ENCODE measurements at regions not wholly inside any gene's neighbourhood (a gene's known extent, or its start where the extent isn't known, plus 50 kb on each side); places are given as distances from the start of the nearest gene placed in this dataset.
"Not testable (repeated sequence)": the region's sequence is repeated elsewhere in the genome, so short reads cannot be mapped to it uniquely, and the experiment has no call there.

- no peak for DNase-seq (ENCODE audit: low read depth)
These were observed 96.1 kb upstream of the MAN1A1 start for GRCh38 chr6:119445666-119446065.

- no peak for DNase-seq (ENCODE audit: low read depth)
These were observed 95.3 kb upstream of the MAN1A1 start for GRCh38 chr6:119444642-119445557.

- DNase-seq (ENCODE audit: low read depth): no peak
These were observed 94.6 kb upstream of the MAN1A1 start for GRCh38 chr6:119443993-119444641.

DNA sequence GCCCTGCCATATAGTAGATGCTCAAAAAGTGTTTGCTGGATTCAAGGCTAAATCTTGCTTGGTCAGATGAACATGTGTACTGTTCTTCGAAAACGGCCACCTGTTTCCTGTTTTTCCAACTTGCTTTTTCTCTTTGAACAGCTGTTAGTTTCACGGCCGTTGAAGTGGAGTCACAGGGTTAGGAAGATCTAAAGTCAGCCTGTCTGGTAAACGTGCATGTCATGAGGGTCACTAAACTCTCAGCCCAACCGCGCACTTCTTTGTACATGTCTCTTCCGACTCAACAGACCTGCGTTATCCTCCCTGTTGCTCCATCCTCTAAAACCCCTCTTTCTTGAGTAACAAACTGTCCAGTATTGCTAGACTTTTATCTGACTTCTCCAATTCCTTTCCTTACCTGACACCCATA is 93.2 kb upstream of the MAN1A1 start:
- DNase-seq (ENCODE audit: low read depth): no peak

GRCh38 chr6:119440953-119441352 is 91.4 kb upstream of the MAN1A1 start:
- no peak for DNase-seq (ENCODE audit: low read depth)

DNA sequence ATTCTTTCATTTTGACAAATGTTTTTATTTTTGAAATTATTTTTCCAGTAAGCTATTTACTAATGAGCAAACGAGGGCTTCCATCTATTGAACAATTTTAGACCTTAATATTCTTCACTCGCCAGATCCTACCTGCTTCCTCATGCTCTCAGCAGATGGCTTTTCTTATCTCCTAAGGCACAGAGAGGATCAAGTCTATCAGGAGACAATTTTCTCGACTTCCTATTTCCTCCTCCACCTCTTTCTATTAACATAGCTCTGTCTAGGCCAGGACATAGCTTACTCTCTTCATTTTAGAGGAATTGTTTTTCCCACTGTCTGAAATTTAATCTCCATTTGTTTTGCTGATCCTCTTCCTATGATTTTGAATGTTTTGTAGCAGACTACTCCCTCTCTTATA is 87.0 kb upstream of the MAN1A1 start:
- no peak for DNase-seq (ENCODE audit: low read depth)

- no peak for DNase-seq (ENCODE audit: low read depth)
These were observed 82.2 kb upstream of the MAN1A1 start for GRCh38 chr6:119431799-119432198.

DNA sequence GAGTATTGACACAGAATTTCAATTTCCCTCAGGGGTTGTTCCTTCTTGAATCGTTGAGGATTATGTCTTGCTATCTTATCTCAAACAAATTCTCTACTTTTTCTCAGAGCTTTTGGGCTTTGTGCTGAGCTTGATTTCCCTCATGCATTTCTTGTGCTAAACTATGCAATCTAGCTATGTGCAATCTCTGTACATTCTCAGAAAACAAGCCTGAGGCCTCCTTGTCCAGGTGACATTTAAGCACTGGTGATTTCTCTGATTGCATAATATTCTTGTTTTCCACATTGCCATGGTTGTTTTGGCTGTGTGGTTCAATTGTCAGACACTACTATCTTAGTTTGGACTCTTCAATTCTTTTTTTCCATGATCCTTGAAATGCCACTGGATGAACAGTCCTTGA is 81.2 kb upstream of the MAN1A1 start:
- no peak for DNase-seq (ENCODE audit: low read depth)

GRCh38 chr6:119428633-119429032 is 79.1 kb upstream of the MAN1A1 start:
- DNase-seq (ENCODE audit: low read depth): no peak

DNA sequence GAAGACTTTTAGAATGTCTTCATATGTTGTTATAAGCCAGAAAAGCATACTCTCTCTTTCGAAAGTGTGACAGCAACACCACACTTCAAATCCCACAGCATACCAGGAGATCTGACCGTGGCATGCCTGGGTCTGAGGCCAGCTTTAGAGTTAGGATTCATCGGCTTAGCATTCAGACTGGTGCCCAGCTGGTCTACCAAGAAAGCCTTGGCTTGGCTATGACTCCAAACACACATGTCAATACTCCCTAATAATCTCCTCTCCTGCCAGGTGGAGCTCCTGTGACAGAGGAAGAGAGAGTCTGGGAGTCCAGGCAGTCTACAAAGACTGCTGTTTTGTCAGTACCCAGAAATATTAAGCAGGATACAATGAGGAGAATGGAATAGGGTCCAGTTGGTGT is 77.1 kb upstream of the MAN1A1 start:
- no peak for DNase-seq (ENCODE audit: low read depth)

GRCh38 chr6:119423996-119424395 is 74.4 kb upstream of the MAN1A1 start:
- DNase-seq (ENCODE audit: low read depth): no peak

DNA sequence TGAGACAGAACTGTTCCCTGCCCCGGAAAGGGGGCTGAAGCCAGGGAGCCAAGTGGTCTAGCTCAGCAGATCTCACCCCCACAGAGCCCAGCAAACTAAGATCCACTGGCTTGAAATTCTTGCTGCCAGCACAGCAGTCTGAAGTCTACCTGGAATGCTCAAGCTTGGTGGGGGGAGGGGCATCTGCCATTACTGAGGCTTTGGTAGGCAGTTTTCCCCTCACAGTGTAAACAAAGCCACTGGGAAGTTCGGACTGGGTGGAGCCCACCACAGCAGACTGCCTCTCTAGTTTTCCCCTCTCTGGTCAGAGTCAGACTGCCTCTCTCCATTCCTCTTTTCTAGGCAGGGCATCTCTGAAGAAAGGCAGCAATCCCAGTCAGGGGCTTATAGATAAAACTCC is 68.5 kb upstream of the MAN1A1 start:
- not testable (repeated sequence) for DNase-seq (ENCODE audit: low read depth)

DNA sequence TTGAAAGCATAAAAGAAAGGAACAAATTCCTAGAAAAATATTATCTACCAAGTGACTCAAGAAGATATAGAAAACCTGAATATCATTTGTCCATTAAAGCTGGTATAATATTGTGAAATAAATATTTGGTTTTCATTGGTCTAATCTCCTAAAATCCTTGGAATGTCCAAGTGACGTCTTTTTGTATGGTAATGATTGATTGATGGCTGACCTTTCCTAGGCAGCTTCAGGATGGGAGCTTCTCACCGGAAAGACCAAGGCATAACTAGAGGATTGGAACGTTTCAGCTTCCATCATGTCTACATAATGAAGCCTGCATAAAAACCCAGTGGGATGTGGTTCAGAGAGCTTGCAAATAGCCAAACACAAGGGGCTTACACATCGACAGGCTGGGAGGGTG is 57.6 kb upstream of the MAN1A1 start:
- DNase-seq (ENCODE audit: low read depth): no peak

DNA sequence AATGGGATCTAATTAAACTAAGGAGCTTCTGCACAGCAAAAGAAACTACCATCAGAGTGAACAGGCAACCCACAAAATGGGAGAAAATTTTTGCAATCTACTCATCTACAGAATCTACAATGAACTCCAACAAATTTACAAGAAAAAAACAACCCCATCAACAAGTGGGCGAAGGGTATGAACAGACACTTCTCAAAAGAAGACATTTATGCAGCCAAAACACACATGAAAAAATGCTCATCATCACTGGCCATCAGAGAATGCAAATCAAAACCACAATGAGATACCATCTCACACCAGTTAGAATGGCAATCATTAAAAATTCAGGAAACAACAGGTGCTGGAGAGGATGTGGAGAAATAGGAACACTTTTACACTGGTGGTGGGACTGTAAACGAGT is 55.6 kb upstream of the MAN1A1 start:
- not testable (repeated sequence) for DNase-seq (ENCODE audit: low read depth)

All from HS-27A (cell line).